NOMO-1 (cell line): ENCODE measurements at regions not wholly inside any gene's neighbourhood (a gene's known extent, or its start where the extent isn't known, plus 50 kb on each side); places are given as distances from the start of the nearest gene placed in this dataset.

ENCODE experiments used
- DNase-seq, 2 experiments: peaks; one replicate each; lab custom pipeline; 2025; ENCODE audit not compliant: unreplicated experiment in 2 of 2; lab: John Stamatoyannopoulos, UW

DNA sequence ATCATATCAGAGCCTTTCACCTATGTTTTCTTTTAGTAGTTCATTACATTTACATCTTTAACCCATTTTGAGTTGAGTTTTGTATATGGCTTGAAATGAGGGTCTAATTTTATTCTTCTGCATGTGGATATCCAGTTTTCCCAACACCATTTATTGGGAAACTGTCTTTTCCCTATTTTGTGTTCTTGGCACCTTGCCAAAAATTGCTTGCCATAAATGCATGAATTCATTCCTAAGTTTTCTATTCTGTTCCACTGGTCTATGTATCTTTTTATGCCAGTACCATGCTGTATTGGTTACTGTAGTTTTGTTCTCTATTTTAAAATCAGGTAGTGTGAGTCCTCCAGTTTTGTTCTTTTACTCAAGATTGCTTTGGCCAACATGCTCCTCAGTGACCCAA is 144.0 kb upstream of the OBI1 start:
- DNase-seq: no peak

DNA sequence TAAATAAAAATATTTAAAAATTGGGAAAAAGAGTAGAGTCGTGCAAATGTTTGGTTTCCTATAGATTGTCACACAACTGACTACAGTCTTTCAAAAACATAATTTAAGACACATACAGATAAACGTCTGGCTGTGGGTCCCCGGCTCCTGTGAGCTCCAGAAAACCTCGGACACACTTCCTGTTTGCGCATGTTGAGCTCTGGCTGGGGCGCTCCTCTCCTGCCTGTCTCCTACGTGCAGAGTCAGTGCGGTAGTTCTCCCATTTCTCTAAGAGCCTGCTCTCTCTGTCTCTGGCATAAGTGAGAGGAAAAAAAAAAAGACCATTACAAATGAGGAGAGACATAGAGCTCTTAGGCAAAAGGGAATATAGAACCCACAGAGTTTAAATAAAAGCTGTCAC is 128.2 kb upstream of the OBI1 start:
- DNase-seq: peak; percentile 32 to 51

DNA sequence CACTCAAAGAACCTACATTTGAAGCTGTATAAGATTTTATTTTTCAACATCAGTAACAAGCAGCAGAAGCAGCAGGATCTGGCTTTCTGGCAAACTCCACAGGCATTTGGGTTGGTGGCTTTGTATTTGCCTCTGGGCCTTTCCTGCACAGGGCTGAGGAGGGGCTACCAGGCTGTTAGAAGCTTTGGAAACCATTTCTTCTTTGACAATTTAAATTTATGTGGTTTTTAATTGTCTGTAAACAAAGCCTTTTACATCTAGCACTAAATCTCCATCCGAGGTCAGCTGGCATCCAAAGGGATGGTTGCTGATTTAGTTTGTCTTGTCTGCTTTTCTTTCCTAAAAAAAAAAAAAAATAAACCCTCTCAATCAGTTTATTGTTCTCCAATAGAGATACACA is 127.5 kb upstream of the OBI1 start:
- no peak for DNase-seq

DNA sequence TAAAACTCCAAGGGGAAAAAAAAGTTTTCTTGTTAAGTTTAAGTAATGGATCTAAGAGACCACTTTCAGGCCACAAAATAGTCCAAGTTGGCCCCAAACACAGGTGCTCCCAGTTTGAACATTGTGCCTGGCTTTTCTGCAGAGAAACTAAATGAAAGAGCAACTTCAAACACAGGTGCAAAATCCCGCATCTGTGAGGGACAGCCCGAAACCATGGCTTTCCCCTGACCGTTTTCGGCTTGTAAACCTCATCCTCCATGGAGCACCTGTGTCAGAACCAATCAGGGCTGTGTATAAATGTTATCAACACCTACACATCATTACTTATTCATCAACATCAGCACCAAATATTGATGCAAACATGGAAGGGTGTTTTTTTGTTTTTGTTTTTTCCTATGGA is 126.8 kb upstream of the OBI1 start:
- no peak for DNase-seq

DNA sequence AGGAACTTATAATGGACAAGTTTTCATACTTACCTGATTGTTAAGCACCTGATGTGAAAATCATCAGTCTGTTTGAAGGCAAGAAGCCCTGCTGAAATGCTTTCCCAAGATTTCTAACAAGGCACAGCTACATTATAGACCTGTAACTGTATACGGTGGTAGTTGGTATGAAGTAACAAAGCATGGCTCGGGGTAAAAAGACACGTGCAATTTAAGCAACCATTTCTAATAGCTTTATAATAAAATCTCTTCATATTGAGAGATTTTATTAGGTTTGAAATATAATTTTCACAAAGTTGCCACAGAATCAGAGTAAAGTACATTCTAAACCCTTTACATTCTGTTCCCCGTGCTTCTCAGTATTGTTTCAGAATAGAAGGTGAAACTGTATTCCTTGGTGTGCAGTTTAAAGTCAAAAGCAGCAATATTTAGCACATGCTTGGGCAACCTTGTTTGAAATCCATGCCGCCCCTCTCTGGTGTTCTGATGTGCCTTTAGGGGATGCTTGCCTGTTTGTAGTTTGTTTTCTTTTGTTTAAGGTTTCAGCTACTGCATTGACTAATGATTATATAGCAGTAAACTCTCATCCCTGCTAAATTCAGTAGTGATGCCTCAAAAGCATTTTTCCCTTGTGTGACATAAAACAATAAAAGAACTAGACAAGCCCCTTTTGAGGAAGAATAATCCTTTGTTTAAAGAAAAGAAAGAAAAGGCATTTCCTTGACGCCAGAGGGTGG is 125.2 kb upstream of the OBI1 start:
- no peak for DNase-seq

DNA sequence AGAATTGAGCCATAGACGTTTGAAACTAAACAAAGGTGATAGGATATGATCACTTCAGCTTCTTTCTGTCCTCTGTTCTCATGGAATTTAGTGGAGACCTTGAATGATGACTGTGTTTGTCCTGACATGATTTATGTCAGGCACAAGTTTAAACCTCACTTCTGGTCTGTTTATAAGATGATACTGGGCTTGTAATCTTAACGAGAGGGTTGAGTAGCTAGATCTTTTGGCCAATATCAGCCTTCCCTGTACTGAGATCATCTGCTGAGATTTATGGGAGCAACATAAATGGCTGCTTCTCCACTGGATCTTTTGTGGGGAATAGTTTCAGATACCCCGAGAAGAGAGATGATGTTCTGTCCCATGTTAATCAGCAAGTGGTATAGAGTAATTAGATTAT is 121.8 kb upstream of the OBI1 start:
- no peak for DNase-seq

DNA sequence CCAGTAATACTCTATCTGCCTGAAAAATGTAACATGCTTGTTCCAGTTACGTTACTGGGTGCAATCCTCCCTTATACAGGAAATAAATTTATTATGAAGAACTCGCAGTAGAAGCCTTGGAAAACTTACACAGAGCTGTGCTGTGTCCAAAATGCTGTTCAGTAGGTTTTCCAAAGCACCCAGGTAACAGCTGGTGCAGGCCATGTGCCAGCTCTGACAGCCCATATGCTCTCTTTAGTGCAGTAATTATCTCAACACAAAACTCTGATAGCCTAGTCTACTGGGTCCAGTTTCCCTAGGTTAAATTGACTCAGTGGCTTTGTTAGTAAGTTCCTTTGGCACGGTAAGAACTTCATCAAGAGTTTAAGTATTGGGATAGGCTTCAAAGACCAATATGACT is 120.7 kb upstream of the OBI1 start:
- DNase-seq: no peak

DNA sequence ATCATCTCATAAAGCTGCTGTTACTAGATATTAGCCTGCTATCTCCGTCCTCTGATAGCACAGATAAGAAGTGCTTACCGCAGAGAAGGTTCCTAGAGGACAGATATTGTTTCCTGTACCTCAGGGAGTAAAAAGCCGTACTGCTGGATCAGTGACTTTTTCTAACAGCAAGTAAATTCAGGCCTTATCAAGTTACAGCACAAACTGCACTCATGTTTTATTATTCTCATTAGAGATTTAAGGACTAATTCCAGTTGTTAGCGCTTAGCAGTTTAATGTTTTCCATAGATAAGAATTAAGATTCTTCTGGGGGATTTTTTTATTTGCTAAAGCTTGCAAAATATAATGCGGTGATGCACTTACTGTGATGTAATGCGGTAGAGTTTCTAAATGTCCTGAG is 119.0 kb upstream of the OBI1 start:
- no peak for DNase-seq

DNA sequence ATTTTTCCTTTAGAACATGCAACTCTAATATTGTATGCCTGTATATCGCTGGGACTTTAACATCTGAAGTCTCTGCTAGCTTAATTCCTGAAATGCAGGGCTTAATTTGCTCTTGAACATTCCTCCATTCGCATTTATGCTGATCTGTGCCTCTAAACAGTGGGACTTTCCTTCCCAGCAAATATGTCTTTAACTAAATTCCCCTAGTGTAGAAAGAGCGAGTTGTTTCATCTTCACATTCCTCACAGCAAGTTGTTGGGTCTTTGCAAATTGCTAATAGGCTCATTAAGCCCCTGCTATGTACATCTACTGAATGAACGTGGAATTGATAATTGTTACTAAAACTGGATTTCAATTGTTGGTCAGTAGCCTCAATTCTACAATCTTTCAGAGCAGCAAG is 118.4 kb upstream of the OBI1 start:
- DNase-seq: no peak

DNA sequence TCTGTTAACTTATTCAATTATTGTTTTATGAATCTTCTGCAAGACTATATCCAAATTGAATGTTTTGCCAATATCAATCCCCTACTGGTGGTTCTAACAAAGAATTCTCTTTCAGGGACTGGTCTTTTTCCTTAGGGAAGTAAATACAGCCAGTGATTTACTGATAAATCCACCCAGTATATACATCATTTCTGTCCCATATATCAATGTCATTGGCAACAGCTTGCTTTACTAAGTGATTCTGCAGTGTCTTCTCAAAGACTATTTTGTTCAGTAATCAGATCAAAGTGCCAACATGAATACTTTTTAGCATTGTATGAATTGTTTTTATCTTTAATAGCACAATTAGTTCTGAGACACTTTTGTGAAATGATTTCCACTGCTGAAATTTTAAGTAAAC is 114.0 kb upstream of the OBI1 start:
- DNase-seq: no peak

DNA sequence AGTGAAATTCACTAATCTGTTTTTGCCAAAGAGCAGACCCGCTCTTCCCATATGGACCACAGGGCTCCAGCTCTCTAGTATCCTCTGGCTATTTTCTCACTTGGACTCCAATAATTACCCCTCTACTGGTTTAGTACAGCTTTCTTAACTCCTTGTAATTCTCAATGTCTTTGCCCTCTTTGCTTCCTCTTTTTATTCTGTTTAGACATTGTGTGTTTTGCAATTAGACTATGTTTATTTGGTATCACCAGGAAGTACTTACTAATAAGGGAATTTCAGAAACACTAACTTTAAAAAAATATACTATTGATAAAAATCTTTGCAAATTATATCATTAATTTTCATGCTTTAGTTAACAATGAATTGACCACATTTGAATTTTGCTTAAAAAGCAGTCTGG is 111.6 kb upstream of the OBI1 start:
- peak; percentile 69 to 84 for DNase-seq

DNA sequence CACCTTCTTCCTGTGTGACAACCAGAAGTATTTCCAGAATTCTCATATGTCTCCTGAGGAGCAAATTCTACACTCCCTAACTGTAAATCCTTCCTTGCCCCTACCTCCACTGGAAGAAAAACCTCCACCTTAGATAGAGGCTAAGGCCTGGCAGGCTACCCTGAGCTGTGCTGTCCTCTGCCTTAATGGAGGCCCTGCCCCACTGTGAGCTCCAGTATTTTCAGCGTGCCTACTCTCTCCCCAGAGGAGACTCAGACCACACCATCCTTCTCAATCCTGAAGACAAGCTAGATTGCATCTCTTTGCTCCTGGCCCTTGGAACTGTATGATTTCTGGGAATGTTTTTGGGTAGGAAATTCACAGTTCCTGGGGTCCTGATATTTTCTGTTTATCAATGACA is 110.0 kb upstream of the OBI1 start:
- DNase-seq: no peak

DNA sequence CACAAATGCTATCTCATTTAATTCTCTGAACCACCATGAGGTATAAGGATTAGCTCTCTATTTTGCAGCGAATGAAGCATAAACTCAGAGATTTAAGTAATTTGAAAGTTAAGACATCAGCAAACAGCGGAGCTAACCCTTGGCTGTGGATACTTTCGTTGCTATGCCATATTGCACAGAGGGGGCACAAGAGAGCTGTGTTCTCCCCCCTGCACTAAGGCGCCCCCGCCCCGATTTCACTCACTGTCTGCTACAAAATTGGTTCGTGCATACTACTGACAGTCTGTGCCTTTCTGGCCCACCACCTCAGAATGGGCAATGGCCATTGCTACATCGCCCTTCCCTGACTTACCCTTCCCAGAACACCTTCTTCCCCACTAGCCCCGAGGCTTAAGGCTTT is 105.7 kb upstream of the OBI1 start:
- DNase-seq: no peak

DNA sequence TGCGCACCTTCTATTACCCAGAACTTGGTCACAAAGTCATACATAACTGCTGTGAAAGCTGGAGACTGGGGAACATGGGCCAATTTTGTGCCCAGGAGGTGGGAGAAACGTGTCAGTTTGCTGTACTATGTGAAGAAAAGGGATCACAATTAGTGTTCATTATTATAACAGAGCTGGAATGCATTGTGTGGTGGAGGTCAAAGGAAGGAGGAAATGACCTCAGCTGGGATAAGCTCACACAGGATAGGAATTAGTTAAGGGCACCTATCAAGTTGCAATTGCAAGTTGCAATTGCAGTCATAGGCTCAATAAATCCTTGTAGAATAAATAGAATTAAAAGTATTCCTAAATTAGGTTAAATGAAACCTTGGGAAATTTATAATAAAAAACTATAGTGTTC is 103.9 kb upstream of the OBI1 start:
- no peak for DNase-seq

DNA sequence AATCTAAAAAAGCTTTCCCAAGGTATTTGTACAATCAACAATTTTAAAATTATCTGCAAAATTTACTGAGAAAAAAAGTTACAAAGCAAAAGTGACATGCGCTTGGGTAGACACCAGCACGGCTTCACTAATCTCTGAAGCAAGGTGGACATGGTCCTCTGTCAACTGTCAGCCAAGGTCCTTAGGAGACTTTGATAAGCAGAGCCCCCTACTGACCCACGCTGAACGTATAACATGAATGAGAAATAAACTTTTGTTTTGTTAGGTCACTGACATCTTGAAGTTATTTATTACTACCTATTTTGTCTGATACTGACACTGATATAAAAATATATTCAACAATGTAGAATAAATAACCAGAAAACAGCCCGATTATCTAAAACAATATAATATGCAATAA is 100.7 kb upstream of the OBI1 start:
- DNase-seq: no peak

DNA sequence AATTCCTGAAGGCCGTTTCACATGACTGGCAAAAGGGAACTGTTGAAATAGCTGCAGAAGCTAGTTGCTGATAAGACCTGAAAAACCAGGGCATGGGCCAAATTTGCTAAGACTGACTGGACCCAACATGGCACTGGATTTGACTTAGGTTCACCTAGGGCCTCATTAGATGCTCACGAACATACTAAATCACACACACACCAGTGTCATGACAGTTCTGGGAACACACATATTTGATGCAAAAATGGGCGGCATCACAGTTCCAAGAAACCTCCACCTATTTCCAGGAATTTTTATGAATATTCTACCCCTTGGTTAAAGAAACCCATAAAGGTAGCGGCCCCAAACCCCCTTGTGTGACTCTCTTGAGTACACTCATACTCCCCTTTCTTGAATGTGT is 99.6 kb upstream of the OBI1 start:
- no peak for DNase-seq

DNA sequence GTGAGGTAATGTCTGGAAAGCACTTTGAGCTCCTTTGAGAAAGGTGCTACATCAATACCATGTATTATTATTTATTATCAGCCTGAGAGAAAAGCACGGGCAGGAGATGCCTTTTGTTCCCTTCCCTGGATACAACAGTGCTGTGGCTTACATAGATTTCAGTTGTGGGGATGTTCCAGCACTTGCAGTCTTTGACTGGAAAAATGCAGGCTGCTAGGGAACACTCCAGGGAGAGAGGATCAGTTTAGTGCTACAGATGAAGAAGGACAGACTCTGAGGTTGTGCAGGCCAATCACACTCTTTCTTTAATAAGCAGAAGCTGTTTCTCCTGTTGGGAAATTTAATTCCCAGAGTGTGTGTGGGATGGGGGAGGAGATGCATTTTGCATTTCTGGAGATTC is 94.5 kb upstream of the OBI1 start:
- DNase-seq: no peak

DNA sequence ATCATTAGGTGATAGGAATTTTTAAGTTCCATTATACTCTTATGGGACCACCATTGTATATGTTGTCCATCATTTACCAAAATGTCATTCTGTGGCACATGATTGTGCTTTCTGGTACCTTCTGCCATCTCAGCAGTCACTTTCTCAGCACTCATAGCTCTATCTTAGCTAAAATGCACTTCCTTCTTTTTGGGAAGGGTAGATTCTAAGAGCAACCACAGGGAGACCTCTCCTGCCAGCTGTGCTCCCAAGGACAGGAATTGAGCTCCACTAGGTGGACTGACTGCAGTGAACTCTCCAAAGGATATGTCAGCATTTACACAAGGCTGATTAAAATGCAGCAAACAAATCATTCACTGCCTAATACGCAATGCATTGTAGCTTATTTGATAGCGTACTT is 91.8 kb upstream of the OBI1 start:
- DNase-seq: no peak

DNA sequence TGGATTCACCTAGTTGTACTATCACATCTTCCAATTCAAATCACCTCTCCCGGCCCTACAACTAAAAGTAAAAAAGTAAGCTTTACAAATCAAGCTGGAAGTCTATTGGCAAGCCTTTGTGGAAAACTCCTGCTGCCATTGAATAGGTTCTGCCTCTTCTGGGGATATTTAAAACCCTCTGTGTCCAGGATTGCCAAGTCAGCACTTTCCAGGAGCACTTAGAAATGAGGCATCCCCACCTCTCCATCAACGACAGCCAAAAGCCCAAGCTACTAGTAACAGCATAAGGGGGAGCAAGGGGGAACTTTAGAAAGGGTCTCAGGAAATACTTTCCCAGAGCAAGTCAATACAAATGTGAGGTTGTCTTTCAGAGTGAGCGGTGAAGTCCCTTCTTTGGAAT is 85.0 kb upstream of the OBI1 start:
- no peak for DNase-seq

DNA sequence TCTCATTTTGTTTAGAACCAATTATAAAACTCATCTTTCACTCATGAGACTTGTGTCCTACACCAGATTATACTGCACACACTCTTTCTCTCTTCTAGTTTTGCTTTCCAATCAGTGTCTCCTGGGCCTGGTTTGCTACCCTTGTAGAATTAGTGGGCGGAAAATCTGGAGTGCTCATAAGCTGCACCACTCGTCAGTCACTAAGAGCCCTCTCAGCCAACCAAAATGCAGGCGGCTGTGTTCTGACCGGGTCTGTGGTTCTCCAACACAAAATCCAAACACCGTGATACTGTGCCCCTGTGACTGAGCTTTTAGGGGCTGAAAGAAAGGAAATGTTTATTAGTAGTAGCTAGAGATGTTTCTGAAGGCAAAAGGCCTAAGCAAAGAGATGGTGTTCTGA is 83.7 kb upstream of the OBI1 start:
- DNase-seq: no peak

DNA sequence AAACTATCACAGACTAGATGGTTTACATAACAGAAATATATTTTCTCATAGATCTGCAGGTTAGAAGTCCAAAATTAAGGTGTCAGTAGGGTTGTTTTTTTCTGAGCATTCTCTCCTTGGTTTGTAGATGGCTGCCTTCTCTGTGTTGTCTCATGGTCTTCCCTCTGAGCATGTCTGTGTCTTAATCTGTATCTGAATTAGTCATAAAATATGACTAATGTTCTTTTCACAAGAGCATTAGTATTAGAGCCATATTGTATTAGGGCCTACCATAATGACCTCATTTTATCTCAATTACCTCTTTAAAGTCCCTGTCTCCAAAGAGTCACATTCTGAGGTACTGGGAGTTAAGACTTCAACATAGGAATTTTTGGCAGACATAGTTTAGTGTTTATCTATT is 77.2 kb upstream of the OBI1 start:
- no peak for DNase-seq

DNA sequence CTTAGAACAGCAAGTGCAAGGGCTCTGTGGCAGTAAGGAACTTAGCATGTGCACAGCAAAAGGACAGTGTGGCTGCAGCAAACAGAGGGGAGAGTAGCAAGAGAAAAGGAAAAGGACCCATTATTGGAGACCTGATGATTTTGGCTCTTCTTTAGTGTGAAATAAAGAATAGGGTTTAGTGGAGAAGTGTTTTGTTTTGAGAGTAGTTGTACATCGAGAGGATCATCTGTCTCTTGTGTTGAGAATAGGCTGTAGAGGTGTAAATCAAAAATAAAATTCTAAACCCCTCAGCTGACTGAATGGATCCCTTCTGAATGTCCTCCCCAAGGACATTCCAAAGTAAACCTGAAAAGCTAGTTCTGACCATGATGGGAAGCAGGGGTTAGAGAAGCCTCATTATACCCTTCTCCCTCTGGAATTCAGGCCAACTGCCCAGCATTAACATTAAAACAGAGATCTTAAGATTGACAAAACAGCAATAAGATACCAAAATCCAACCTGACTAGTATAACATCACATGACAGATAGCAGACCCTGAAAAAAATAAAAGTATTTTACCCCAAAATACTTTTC is 73.6 kb upstream of the OBI1 start:
- no peak for DNase-seq

DNA sequence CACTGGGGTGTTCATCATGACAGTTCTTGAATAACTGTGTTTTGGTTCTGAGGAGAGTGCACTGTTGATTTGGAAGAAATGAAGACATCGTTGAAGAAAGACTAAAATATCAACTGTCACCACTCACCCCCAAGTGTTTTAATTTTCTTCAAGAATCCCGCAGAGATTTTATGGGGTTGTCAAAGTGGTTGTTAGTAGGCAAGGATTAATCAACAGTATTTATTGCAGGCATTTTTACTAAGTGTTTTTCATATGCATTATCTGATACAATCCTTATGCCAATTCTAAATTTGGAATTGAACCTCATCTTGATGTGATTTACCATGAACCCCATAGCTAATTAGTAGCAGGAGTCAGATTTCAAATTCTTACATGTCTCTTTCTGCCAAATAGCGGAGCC is 63.7 kb upstream of the OBI1 start:
- DNase-seq: no peak
